Umbilical cord (tissue), 1 donor: ENCODE measurements at regions not wholly inside any gene's neighbourhood (a gene's known extent, or its start where the extent isn't known, plus 50 kb on each side); places are given as distances from the start of the nearest gene placed in this dataset.
A peak's percentile ranks its signal among the peaks of the same experiment; 100 is the strongest.
"Not testable (repeated sequence)": the region's sequence is repeated elsewhere in the genome, so short reads cannot be mapped to it uniquely, and the experiment has no call there.

Experiments used
- DNase-seq: peaks from one replicate; pipeline ENCODE4 v3.0.0-alpha.2; 2015; ENCODE audit warnings: low spot score

GRCh38 chr5:3484836-3485235 is 110.8 kb upstream of the IRX1 start:
- DNase-seq = no peak

- DNase-seq = no peak
These were observed 114.5 kb upstream of the IRX1 start for GRCh38 chr5:3481175-3481574.

GRCh38 chr5:3475674-3476073 is 120.0 kb upstream of the IRX1 start:
- DNase-seq = no peak

- DNase-seq = no peak
These were observed 129.2 kb upstream of the IRX1 start for GRCh38 chr5:3466392-3466791.

- no peak for DNase-seq
These were observed 135.2 kb upstream of the IRX1 start for GRCh38 chr5:3460416-3460815.

GRCh38 chr5:3456121-3456681 is 139.4 kb upstream of the IRX1 start:
- peak; percentile 10 for DNase-seq

GRCh38 chr5:3454028-3454427 is 141.6 kb upstream of the IRX1 start:
- DNase-seq = not testable (repeated sequence)

GRCh38 chr5:3452622-3453021 is 143.0 kb upstream of the IRX1 start:
- DNase-seq = no peak

GRCh38 chr5:3451961-3452360 is 143.7 kb upstream of the IRX1 start:
- DNase-seq = no peak

GRCh38 chr5:3449481-3449880 is 146.2 kb upstream of the IRX1 start:
- no peak for DNase-seq

GRCh38 chr5:3446410-3446809 is 149.2 kb upstream of the IRX1 start:
- DNase-seq = no peak

- DNase-seq = not testable (repeated sequence)
These were observed 150.1 kb upstream of the IRX1 start for GRCh38 chr5:3445517-3445916.

- DNase-seq = no peak
These were observed 163.5 kb upstream of the IRX1 start for GRCh38 chr5:3432135-3432534.

- no peak for DNase-seq
These were observed 164.9 kb upstream of the IRX1 start for GRCh38 chr5:3430691-3431090.

GRCh38 chr5:3429962-3430361 is 165.7 kb upstream of the IRX1 start:
- DNase-seq = no peak

GRCh38 chr5:3428334-3428733 is 167.3 kb upstream of the IRX1 start:
- DNase-seq = no peak

GRCh38 chr5:3424946-3425345 is 170.7 kb upstream of the IRX1 start:
- DNase-seq = no peak

- DNase-seq = no peak
These were observed 178.2 kb upstream of the IRX1 start for GRCh38 chr5:3417376-3417943.

- DNase-seq = no peak
These were observed 181.3 kb upstream of the IRX1 start for GRCh38 chr5:3414371-3414770.

- no peak for DNase-seq
These were observed 183.5 kb upstream of the IRX1 start for GRCh38 chr5:3412146-3412545.

- no peak for DNase-seq
These were observed 184.3 kb upstream of the IRX1 start for GRCh38 chr5:3411363-3411762.

GRCh38 chr5:3401635-3402034 is 194.0 kb upstream of the IRX1 start:
- no peak for DNase-seq

GRCh38 chr5:3400659-3401058 is 195.0 kb upstream of the IRX1 start:
- DNase-seq = no peak
